Brain microvascular endothelial cell (primary cell): ENCODE measurements at regions not wholly inside any gene's neighbourhood (a gene's known extent, or its start where the extent isn't known, plus 50 kb on each side); places are given as distances from the start of the nearest gene placed in this dataset.

ENCODE experiments used
- DNase-seq: peaks from one replicate; pipeline ENCODE4 v3.0.0-alpha.2; 2020
- H3K27ac ChIP-seq: fragments of 250-450 bp; sonication (Bioruptor Pico); 2 replicates; pipeline ENCODE4 v1.5.1; 2020; ENCODE audit warnings: mild to moderate bottlenecking, moderate library complexity
- H3K27me3 ChIP-seq: fragments of 250-450 bp; sonication (Bioruptor Pico); replicated peaks from 2 replicates; pipeline ENCODE4 v1.5.1; 2020; ENCODE audit warnings: mild to moderate bottlenecking
- H3K36me3 ChIP-seq: fragments of 250-450 bp; sonication (Bioruptor Pico); replicated peaks from 2 replicates; pipeline ENCODE4 v1.5.1; 2020; ENCODE audit warnings: mild to moderate bottlenecking
- H3K4me3 ChIP-seq: 2 replicates; pipeline ENCODE4 v1.5.1; 2011; ENCODE audit warnings: low read depth, mild to moderate bottlenecking, control low read depth, low read length, moderate library complexity
- in situ Hi-C: cut with HindIII; loops from 2 replicates; pipeline ENCODE4 v1.10.0; 2017; ENCODE audit warnings: low sequenced_read_pairs, low pct_ligation_motif_present
- TF ChIP-seq, protein P1 (sequence below): IDR thresholded peaks from 2 replicates; pipeline ENCODE4 v1.5.1; 2011; ENCODE audit warnings: low read depth, mild to moderate bottlenecking, moderate library complexity, low read length, control low read depth, inconsistent platforms; ENCODE audit errors: missing control alignments

DNA sequence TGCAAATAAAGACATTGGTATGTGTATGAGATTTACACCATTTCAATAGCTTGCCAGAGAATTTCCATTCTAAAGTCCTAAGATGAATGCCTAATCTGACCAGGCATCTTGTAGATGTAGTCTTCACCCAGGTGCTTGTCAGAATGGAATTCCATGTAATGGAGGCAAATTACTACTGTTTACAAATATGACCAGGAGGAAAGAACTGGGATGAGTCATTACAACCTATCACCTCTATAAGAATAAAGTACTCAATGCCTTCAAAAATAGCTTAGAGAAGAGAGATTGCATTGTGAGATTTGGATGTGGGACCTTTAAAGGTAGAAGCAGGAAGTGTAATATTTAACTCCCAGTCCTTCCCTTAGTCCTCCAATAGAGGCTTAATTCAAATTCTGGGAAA, 507.0 kb upstream of the PTGER4 start:
- Histone ChIP-seq H3K36me3 (no peaks in the 10 kb centered on the region), H3K4me3 (no peak overlapping the region), H3K27me3 (no peaks in the 10 kb centered on the region), H3K27ac (no peak overlapping the region)
- in situ Hi-C loops: no loop called here
- TF ChIP-seq, protein P1, sequence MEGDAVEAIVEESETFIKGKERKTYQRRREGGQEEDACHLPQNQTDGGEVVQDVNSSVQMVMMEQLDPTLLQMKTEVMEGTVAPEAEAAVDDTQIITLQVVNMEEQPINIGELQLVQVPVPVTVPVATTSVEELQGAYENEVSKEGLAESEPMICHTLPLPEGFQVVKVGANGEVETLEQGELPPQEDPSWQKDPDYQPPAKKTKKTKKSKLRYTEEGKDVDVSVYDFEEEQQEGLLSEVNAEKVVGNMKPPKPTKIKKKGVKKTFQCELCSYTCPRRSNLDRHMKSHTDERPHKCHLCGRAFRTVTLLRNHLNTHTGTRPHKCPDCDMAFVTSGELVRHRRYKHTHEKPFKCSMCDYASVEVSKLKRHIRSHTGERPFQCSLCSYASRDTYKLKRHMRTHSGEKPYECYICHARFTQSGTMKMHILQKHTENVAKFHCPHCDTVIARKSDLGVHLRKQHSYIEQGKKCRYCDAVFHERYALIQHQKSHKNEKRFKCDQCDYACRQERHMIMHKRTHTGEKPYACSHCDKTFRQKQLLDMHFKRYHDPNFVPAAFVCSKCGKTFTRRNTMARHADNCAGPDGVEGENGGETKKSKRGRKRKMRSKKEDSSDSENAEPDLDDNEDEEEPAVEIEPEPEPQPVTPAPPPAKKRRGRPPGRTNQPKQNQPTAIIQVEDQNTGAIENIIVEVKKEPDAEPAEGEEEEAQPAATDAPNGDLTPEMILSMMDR: no peak
- DNase-seq: no peak

DNA sequence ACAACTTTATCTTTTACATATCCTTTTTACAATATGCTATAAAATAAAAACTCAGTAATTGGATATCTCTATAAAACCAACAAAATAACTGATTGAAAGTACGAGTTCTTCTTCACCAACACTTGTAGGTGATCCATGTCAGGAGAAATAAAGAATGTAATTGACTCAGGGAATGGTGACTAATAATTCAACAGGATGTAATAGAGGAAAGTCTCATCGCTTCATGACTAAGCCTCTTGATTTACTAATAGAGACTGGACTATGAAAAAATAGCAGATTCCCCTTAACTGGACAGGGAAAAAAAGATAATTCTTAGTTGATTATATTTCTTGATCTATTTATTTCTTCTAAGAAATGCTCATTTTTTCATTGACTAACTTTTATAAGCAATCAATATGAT, 507.7 kb upstream of the PTGER4 start:
- TF ChIP-seq, protein P1: no peak
- no peaks in the 10 kb centered on the region for H3K27me3 ChIP-seq
- DNase-seq: no peak
- no peak overlapping the region for H3K27ac ChIP-seq
- H3K4me3 ChIP-seq: no peak overlapping the region
- H3K36me3 ChIP-seq: no peaks in the 10 kb centered on the region
- in situ Hi-C loops: no loop called here

DNA sequence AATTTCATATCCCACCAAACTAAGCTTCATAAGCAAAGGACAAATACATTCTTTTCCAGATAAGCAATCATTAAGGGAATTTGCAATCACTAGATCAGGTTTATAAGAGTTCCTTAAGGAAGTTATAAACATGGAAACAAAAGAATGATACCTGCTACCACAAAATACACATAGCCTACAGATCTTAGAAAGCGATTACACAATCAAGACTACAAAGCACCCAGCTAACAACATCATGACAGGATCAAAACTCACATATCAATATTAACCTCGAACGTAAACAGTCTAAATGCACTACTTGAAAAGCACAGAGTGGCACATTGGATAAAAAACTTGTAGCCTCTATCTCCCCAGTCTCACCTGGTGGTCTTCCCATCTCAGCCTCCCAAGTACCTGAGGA, 512.4 kb upstream of the PTGER4 start:
- TF ChIP-seq, protein P1: no peak
- Histone ChIP-seq H3K4me3 (no peak overlapping the region), H3K27me3 (no peaks in the 10 kb centered on the region)

DNA sequence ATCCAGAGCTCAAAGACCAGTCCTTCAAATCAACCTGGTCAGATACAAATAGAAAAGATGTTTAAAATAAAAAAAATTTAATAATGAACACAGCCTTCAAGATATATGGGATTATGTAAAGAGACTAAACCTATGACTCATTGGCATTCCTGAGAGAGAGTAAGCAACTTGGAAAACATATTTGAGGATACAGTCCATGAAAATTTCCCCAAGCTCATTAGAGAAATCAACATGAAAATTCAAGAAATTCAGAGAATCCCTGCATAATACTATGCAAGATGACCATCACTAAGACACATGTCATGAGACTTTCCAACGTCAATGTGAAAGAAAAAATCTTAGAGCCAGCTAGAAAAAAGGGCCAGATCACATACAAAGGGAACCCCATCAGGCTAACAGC, 512.9 kb upstream of the PTGER4 start:
- Histone ChIP-seq H3K4me3 (no peak overlapping the region), H3K27me3 (no peaks in the 10 kb centered on the region), H3K27ac (no peak overlapping the region), H3K36me3 (no peaks in the 10 kb centered on the region)
- TF ChIP-seq, protein P1: no peak
- in situ Hi-C loops: no loop called here
- no peak for DNase-seq

More for the DNA sequence above, 512.4 kb upstream of the PTGER4 start:
- in situ Hi-C loops: no loop called here
- H3K27ac ChIP-seq: no peak overlapping the region
- H3K36me3 ChIP-seq: no peaks in the 10 kb centered on the region
- no peak for DNase-seq

DNA sequence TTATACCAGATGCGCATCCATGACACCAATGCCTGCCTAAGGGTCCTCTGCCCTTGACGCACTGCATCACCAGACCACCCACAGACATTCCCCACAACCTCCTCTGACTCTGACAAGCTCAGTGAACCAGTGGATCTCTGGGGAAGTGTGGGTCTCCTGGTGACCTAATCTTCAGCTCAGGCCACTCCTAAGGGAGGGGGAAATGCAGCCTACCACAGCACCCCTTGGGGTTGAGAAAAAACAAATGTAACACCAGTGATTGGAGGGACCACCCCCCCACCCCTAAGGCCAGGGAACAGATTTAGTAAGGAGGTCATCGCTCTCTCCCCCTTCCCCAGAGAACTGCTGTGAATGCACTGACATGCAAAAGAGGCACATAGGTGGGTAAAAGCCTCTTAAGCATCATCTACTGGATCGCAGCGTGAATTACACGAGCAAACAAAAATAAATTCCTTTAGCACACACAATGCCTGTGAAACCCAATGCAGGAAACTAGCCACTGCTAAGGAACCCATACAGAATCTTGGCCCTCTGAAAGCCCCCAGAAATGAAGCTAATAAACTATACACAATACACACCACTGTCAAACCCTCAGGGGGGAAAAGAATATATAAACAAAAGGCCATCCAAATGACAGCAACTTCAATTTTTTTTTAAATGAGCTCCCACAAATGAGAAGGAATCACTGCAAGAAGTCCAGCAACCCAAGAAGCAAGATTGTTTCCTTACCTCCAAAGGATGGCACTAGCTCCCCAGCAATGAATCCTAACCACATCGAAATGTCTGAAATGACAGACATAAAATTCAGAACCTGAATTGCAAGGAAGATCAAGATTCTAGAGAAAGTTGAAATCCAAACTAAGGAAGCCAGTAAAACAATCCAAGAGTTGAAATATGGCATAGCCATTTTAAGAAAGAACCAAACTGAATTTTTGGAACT, 513.7 kb upstream of the PTGER4 start:
- TF ChIP-seq, protein P1: peak; percentile 30
- Histone ChIP-seq H3K27me3 (no peaks in the 10 kb centered on the region), H3K36me3 (no peaks in the 10 kb centered on the region), H3K4me3 (no peak overlapping the region), H3K27ac (no peak overlapping the region)
- DNase-seq: peak; percentile 7
- in situ Hi-C loops: no loop called here
